ENCODE measurements at regions not wholly inside any gene's neighbourhood (a gene's known extent, or its start where the extent isn't known, plus 50 kb on each side); places are given as distances from the start of the nearest gene placed in this dataset.
A peak's percentile ranks its signal among the peaks of the same experiment; 100 is the strongest.

DNA sequence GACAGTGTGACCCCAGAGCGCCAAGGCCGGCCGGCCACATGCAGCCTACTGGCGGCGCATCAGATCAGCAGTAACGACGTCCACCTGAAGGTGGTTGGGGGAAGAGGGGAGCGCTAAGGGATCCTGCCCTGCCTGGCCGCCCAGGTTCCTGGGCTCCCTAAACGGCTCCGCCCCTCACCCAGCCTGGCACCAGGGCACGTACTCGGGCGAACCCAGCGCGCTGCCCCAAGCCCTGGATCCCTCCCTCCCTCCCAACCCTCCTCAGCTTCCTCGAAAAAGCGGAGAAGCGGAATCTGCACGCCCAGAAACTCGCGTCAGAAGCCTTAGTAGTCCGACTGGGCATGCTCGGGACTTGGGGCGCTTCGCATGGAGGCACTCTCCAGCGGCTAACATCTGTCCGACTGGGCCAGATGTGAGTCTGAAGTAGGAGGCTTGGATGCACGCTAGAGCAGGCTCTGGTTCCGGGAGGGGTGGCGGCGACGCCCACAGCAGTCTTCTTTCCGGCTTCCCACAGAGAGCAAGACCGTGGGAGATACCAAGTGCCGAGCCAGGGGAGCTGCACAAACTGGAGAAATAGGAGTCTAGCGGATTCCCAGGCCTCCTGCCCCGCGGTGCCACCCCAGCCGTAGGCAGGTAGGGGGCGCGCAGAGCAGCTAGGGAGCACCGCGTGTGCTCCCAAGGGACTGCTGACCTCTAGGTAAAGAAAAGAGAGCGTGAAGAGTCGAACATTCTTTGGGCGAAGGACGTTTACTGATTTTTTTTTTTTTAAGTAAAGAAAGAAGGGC is 114.3 kb upstream of the TEX13C start:
- H3K27ac ChIP-seq (replicated peaks in 1 of 4), result peak overlapping the region; percentile 79 to 85 (median 80)
- H3K4me3 ChIP-seq, result peak overlapping the region; percentile 54 to 62 (median 60)
- H3K4me1 ChIP-seq, result no peaks in the 10 kb centered on the region
- intact Hi-C loops (cut with DNase I), result no loop called here
- no peaks in the 10 kb centered on the region for H3K27me3 ChIP-seq
- H3K36me3 ChIP-seq, result no peaks in the 10 kb centered on the region
- TF ChIP-seq, protein P1, sequence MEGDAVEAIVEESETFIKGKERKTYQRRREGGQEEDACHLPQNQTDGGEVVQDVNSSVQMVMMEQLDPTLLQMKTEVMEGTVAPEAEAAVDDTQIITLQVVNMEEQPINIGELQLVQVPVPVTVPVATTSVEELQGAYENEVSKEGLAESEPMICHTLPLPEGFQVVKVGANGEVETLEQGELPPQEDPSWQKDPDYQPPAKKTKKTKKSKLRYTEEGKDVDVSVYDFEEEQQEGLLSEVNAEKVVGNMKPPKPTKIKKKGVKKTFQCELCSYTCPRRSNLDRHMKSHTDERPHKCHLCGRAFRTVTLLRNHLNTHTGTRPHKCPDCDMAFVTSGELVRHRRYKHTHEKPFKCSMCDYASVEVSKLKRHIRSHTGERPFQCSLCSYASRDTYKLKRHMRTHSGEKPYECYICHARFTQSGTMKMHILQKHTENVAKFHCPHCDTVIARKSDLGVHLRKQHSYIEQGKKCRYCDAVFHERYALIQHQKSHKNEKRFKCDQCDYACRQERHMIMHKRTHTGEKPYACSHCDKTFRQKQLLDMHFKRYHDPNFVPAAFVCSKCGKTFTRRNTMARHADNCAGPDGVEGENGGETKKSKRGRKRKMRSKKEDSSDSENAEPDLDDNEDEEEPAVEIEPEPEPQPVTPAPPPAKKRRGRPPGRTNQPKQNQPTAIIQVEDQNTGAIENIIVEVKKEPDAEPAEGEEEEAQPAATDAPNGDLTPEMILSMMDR (IDR thresholded peaks at IDR 0.05), result peak; percentile 25 to 49 (median 31)
- TF ChIP-seq POLR2A (IDR thresholded peaks at IDR 0.05; ENCODE audit: low read depth) (no peak), POLR2AphosphoS5 (IDR thresholded peaks at IDR 0.05) (peak in 1 of 2 donors; percentile 38), EP300 (IDR thresholded peaks at IDR 0.05) (no peak)
- DNase-seq (ENCODE audit: extremely low spot score), result no peak
- 41% methylated on average over 24 of the region's 48 CpGs for WGBS
- H3K9me3 ChIP-seq, result no peaks in the 10 kb centered on the region

DNA sequence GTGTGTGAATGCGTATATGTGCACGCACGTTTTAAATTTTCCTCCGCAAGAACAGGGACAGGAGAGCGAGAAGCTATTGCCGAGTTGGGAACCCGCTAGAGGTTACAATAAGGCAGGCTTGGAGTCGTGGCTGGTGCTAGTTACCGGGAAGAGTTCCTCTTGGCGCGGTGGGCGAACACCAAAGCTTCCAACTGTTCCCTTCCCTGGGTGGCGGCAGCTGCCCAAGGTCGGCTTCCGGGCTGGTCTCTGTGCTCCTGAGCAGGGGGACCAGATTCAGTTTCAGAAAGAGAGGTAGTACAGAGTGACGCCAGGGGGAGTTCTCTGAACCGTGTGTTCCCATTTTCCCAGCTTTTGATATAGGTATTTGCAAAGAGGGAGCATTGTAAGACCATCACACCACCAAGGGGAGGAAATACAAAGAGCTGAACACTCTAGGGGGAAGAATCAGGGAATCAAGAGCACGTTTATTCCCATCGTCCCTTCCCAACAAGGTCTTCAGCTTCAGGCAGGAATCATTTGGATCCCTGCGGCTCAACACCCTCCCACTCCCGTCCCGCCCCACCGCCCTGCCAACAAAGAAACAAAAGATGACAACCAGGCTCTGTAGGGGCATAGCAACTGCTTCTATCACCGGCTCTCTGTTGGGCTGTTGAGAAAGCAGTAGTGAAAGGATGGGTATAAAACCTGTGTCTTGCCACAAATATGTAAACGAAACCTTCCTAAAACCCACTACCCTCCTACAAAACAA is 113.6 kb upstream of the TEX13C start:
- WGBS, result 47% methylated on average over 21 of the region's 25 CpGs
- no peaks in the 10 kb centered on the region for H3K4me1 ChIP-seq
- H3K27me3 ChIP-seq, result no peaks in the 10 kb centered on the region
- H3K9me3 ChIP-seq, result no peaks in the 10 kb centered on the region
- H3K27ac ChIP-seq (replicated peaks in 1 of 4), result peak overlapping the region; percentile 79 to 85 (median 80)
- intact Hi-C loops (cut with DNase I), result no loop called here
- no peaks in the 10 kb centered on the region for H3K36me3 ChIP-seq
- DNase-seq (ENCODE audit: extremely low spot score), result no peak
- peak overlapping the region; percentile 54 to 62 (median 60) for H3K4me3 ChIP-seq
- TF ChIP-seq, protein P1 (IDR thresholded peaks at IDR 0.05), result no peak
- no peak for TF ChIP-seq POLR2AphosphoS5 (IDR thresholded peaks at IDR 0.05)
- no peak for TF ChIP-seq EP300 (IDR thresholded peaks at IDR 0.05)
- TF ChIP-seq POLR2A (IDR thresholded peaks at IDR 0.05; ENCODE audit: low read depth), result no peak

DNA sequence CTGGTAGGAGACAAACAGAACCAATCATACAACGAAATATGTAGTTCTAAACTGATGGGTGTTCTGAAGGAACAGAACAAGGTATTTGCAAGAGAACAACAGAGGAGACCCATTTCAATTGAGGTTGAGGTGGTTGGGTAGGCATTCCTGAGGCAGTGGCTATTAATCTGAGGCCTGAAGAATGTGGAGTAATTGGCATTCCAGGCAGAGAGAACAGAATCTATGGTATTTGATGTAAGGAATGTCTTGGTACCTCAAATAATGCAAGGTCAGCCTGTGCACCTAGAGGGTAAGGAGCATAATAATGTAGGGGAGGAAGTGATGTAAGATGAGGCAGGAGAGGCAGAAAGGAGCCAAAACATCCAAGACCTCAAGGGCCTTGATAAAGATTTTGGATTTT is 109.5 kb upstream of the TEX13C start:
- Histone ChIP-seq H3K4me3 (no peak overlapping the region), H3K27ac (replicated peaks in 1 of 4) (no peak overlapping the region), H3K9me3 (peaks cover 0 to 6% (median 0%) of the 10 kb centered on the region in 4 donors), H3K36me3 (no peaks in the 10 kb centered on the region), H3K27me3 (no peaks in the 10 kb centered on the region), H3K4me1 (no peaks in the 10 kb centered on the region)
- WGBS, result 52% methylated on average over 1 of the region's 1 CpG
- TF ChIP-seq EP300 (IDR thresholded peaks at IDR 0.05) (no peak), POLR2AphosphoS5 (IDR thresholded peaks at IDR 0.05) (no peak), POLR2A (IDR thresholded peaks at IDR 0.05; ENCODE audit: low read depth) (no peak)
- TF ChIP-seq, protein P1 (IDR thresholded peaks at IDR 0.05), result no peak
- intact Hi-C loops (cut with DNase I), result no loop called here
- DNase-seq (ENCODE audit: extremely low spot score), result no peak

DNA sequence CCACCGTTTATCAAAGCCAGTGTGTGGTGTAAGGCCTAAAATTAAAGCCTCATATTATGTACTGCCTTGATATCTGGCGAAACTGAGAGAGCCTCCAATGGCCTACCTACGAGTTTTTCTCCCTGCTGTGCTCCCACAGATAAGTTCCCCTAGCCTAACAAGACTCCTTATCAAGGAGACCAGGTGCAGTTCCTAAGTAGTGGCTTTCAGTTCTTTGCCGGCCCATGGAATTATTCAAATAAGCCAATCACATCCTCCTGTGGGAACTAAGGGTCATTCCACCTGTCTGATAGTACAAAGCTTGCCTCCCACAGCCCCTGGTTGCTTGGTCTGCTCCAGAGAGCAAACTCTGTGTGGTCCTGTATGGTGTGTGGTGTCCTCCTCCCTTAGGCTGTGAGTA is 99.8 kb upstream of the TEX13C start:
- WGBS, result 51% methylated on average over 4 of the region's 4 CpGs
- no peaks in the 10 kb centered on the region for H3K27me3 ChIP-seq
- intact Hi-C loops (cut with DNase I), result no loop called here
- DNase-seq (ENCODE audit: extremely low spot score), result no peak
- H3K27ac ChIP-seq (replicated peaks in 1 of 4), result no peak overlapping the region
- peaks cover 0 to 2% (median 0%) of the 10 kb centered on the region in 4 donors for H3K9me3 ChIP-seq
- TF ChIP-seq POLR2A (IDR thresholded peaks at IDR 0.05; ENCODE audit: low read depth) (no peak), POLR2AphosphoS5 (IDR thresholded peaks at IDR 0.05) (no peak), EP300 (IDR thresholded peaks at IDR 0.05) (no peak)
- TF ChIP-seq, protein P1 (IDR thresholded peaks at IDR 0.05), result no peak
- H3K4me3 ChIP-seq, result no peak overlapping the region
- H3K4me1 ChIP-seq, result no peaks in the 10 kb centered on the region
- no peaks in the 10 kb centered on the region for H3K36me3 ChIP-seq
